Neuronal stem cell (in vitro differentiated cells): ENCODE measurements at regions not wholly inside any gene's neighbourhood (a gene's known extent, or its start where the extent isn't known, plus 50 kb on each side); places are given as distances from the start of the nearest gene placed in this dataset.
"Not testable (repeated sequence)": the region's sequence is repeated elsewhere in the genome, so short reads cannot be mapped to it uniquely, and the experiment has no call there.

Source experiments
- DNase-seq: peaks from one replicate; pipeline ENCODE4 v3.0.0-alpha.2; 2013; ENCODE audit warnings: low spot score
- H2AFZ ChIP-seq: one replicate; pipeline ENCODE4 v1.6.1; 2013; ENCODE audit warnings: mild to moderate bottlenecking, low read length, inconsistent platforms
- H2AK5ac ChIP-seq: 2 replicates; pipeline ENCODE4 v1.6.1; 2013; ENCODE audit warnings: low read depth, mild to moderate bottlenecking, inconsistent platforms, low read length, moderate library complexity, mixed read lengths
- H2BK120ac ChIP-seq: 2 replicates; pipeline ENCODE4 v1.6.1; 2013; ENCODE audit warnings: low read depth, mild to moderate bottlenecking, inconsistent platforms, low read length, moderate library complexity, mixed read lengths
- H2BK12ac ChIP-seq: one replicate; pipeline ENCODE4 v1.6.1; 2013; ENCODE audit warnings: low read length, inconsistent platforms
- H2BK15ac ChIP-seq: 2 replicates; pipeline ENCODE4 v1.6.1; 2013; ENCODE audit warnings: mild to moderate bottlenecking, low read length, inconsistent platforms, mixed read lengths
- H2BK5ac ChIP-seq: one replicate; pipeline ENCODE4 v1.6.1; 2013; ENCODE audit warnings: inconsistent platforms, mild to moderate bottlenecking, low read length, moderate library complexity
- H3K14ac ChIP-seq: one replicate; pipeline ENCODE4 v1.6.1; 2013; ENCODE audit warnings: low read length, inconsistent platforms
- H3K18ac ChIP-seq: 2 replicates; pipeline ENCODE4 v1.6.1; 2013; ENCODE audit warnings: low read length, inconsistent platforms
- H3K23ac ChIP-seq: 2 replicates; pipeline ENCODE4 v1.6.1; 2013; ENCODE audit warnings: low read depth, mild to moderate bottlenecking, mixed read lengths, low read length, inconsistent platforms; ENCODE audit not compliant: poor library complexity
- H3K27ac ChIP-seq: replicated peaks from 3 replicates; pipeline ENCODE4 v1.5.1; 2013; ENCODE audit warnings: low read length, inconsistent platforms
- H3K27me3 ChIP-seq, 3 experiments: 2 replicates each; pipeline ENCODE4 v1.6.1; 2013; ENCODE audit warnings: low read length in 3 of 3, mild to moderate bottlenecking in 2 of 3, inconsistent platforms in 1 of 3, low read depth in 1 of 3, mixed read lengths in 1 of 3, moderate library complexity in 1 of 3; ENCODE audit not compliant: control insufficient read depth in 3 of 3, insufficient read depth in 3 of 3
- H3K36me3 ChIP-seq, 2 donors: replicated peaks in 1 of 2; 2 replicates each; pipeline ENCODE4 v1.6.1; 2013; ENCODE audit warnings: low read length in 2 of 2; ENCODE audit not compliant: control insufficient read depth in 2 of 2, insufficient read depth in 2 of 2
- H3K4ac ChIP-seq: 2 replicates; pipeline ENCODE4 v1.6.1; 2013; ENCODE audit warnings: inconsistent platforms, mild to moderate bottlenecking, low read length, moderate library complexity
- H3K4me1 ChIP-seq, 2 donors: 1 replicate in 1 of 2; 2 replicates in 1 of 2; pipeline ENCODE4 v1.6.1; 2013; ENCODE audit warnings: low read length in 2 of 2, low read depth in 1 of 2; ENCODE audit not compliant: control insufficient read depth in 2 of 2, insufficient read depth in 1 of 2
- H3K4me2 ChIP-seq: one replicate; pipeline ENCODE4 v1.6.1; 2013; ENCODE audit warnings: mild to moderate bottlenecking, low read length, inconsistent platforms; ENCODE audit not compliant: insufficient read depth, poor library complexity, severe bottlenecking
- H3K4me3 ChIP-seq, 2 donors: 2 replicates each; pipeline ENCODE4 v1.5.1; 2013; ENCODE audit warnings: low read length in 2 of 2, mild to moderate bottlenecking in 2 of 2, inconsistent platforms in 1 of 2, moderate library complexity in 1 of 2
- H3K79me1 ChIP-seq: one replicate; pipeline ENCODE4 v1.6.1; 2013; ENCODE audit warnings: low read depth, mild to moderate bottlenecking, inconsistent platforms, low read length, moderate library complexity
- H3K9ac ChIP-seq: one replicate; pipeline ENCODE4 v1.6.1; 2013; ENCODE audit warnings: mild to moderate bottlenecking, low read depth, low read length, inconsistent platforms; ENCODE audit not compliant: poor library complexity
- H3K9me3 ChIP-seq, 2 donors: replicated peaks in 1 of 2; 2 replicates each; pipeline versions ENCODE3 to v1.6.1; 2013; ENCODE audit warnings: low read length in 2 of 2, mild to moderate bottlenecking in 2 of 2, inconsistent platforms in 1 of 2, low read depth in 1 of 2, mixed read lengths in 1 of 2, moderate library complexity in 1 of 2; ENCODE audit not compliant: control insufficient read depth in 2 of 2, insufficient read depth in 1 of 2
- H4K8ac ChIP-seq: one replicate; pipeline ENCODE4 v1.6.1; 2013; ENCODE audit warnings: low read depth, mild to moderate bottlenecking, inconsistent platforms, low read length, moderate library complexity
- H4K91ac ChIP-seq: one replicate; pipeline ENCODE4 v1.6.1; 2013; ENCODE audit warnings: low read length, low read depth, mild to moderate bottlenecking, inconsistent platforms; ENCODE audit not compliant: poor library complexity
- WGBS, 2 donors: extraction: QIAGEN DNeasy Blood & Tissue Kit; methylation state at CpG; one replicate each; pipeline ENCODE4 v1.1.7; 2013; ENCODE audit warnings: missing lambda C conversion rate in 2 of 2, mixed read lengths in 1 of 2; ENCODE audit not compliant: insufficient read length in 2 of 2, insufficient replicate concordance in 1 of 2; ENCODE audit errors: extremely low coverage in 2 of 2; 5-methylcytosine and 5-hydroxymethylcytosine counted together

DNA sequence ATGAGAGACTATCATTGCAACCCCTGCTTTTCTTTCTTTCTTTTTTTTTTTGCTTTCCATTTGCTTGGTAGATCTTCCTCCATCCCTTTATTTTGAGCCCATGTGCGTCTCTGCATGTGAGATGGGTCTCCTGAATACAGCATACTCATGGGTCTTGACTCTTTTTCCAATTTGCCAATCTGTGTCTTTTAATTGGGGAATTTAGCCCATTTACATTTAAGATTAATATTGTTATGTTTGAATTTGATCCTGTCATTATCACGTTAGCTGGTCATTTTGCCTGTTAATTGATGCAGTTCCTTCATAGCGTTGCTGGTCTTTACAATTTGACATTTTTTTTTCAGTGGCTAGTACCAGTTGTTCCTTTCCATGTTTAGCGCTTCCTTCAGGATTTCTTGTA, 211.5 kb upstream of the SLC38A2 start:
- H3K36me3 ChIP-seq, H3K18ac ChIP-seq, H3K23ac ChIP-seq, H2BK15ac ChIP-seq, H4K8ac ChIP-seq, H2BK120ac ChIP-seq, H3K9me3 ChIP-seq, H3K4me3 ChIP-seq, H3K4me1 ChIP-seq, H2BK5ac ChIP-seq, H3K9ac ChIP-seq, H3K4me2 ChIP-seq, H2AFZ ChIP-seq, H2AK5ac ChIP-seq, H2BK12ac ChIP-seq, H3K27ac ChIP-seq, H3K27me3 ChIP-seq, H3K79me1 ChIP-seq, H4K91ac ChIP-seq, H3K4ac ChIP-seq, H3K14ac ChIP-seq, DNase-seq: not testable (repeated sequence)
- no CpG with 5 or more reads among the region's 4 CpGs for WGBS, 2 donors

DNA sequence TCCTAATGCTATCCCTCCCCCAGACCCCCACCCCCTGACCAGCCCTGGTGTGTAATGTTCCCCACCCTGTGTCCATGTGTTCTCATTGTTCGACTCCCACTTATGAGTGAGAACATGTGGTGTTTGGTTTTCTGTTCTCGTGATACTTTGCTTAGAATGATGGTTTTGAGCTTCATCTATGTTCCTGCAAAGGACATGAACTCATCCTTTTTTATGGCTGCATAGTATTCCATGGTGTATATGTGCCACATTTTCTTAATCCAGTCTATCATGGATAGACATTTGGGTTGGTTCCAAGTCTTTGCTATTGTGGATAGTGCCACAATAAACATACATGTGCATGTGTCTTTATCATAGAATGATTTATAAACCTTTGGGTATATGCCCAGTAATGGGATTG, 209.4 kb upstream of the SLC38A2 start:
- not testable (repeated sequence) for H3K9ac ChIP-seq, H2BK120ac ChIP-seq, DNase-seq, H2BK15ac ChIP-seq, H3K27me3 ChIP-seq, H3K27ac ChIP-seq, H3K9me3 ChIP-seq, H3K4me2 ChIP-seq, H4K8ac ChIP-seq, H3K4me1 ChIP-seq, H3K4me3 ChIP-seq, H2BK5ac ChIP-seq, H3K4ac ChIP-seq, H3K36me3 ChIP-seq, H3K18ac ChIP-seq, H3K79me1 ChIP-seq, H4K91ac ChIP-seq, H3K23ac ChIP-seq, H2BK12ac ChIP-seq, H3K14ac ChIP-seq, H2AFZ ChIP-seq, H2AK5ac ChIP-seq
- WGBS, 2 donors = no CpG with 5 or more reads among the region's 2 CpGs

DNA sequence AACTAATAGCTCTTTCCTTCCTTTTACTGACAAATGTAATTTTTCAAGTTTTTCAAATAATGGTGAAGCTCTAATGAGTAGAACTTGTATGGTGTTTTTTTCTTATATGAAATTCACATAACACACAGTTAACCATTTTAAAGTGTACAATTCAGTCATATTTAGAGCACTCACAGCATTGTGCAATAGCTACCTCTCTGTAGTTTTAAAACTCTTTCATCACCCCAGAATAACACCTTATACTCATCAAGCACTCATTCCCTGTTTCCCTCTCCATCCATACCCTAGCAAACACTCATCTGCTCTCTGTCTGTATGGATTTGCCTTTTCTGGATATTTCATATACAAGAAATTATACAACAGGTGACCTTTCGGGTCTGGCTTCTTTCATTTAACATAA, 207.9 kb upstream of the SLC38A2 start:
- H2BK12ac ChIP-seq = no peak overlapping the region

DNA sequence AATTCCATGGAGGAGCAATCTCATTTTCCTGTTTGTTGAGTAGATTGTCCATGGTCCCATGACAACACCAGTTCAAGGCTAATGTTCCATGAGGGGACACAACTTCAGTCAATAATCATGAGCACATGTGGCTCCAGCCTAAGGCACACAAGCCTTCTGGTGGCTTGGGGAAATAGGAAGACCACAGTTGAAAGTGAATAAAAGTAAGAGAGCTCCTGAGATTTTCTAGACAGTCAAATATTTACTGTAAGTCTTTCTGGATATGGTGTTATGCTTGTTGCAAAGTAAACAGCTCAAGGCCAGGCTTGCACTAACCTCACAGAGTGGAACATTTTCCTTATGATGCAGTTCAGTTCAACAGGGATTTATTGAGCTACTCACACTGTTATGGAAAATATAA, 206.9 kb upstream of the SLC38A2 start:
- no peak overlapping the region for H3K18ac ChIP-seq
- H3K36me3 ChIP-seq = no peaks in the 10 kb centered on the region
- H2BK15ac ChIP-seq = no peak overlapping the region
- no peak overlapping the region for H3K4ac ChIP-seq
- peaks cover 0 to 3% of the 10 kb centered on the region in 2 donors for H3K9me3 ChIP-seq
- H3K27ac ChIP-seq = no peak overlapping the region
- DNase-seq = no peak
- peaks cover 0 to 4% of the 10 kb centered on the region in 2 donors for H3K4me1 ChIP-seq
- no peak overlapping the region for H2AK5ac ChIP-seq
- H4K8ac ChIP-seq = no peak overlapping the region
- no peak overlapping the region for H2AFZ ChIP-seq
- no peak overlapping the region for H4K91ac ChIP-seq
- H3K9ac ChIP-seq = no peak overlapping the region
- H2BK120ac ChIP-seq = no peak overlapping the region
- no peaks in the 10 kb centered on the region for H3K79me1 ChIP-seq
- H3K14ac ChIP-seq = no peak overlapping the region
- H3K27me3 ChIP-seq = no peaks in the 10 kb centered on the region
- H2BK12ac ChIP-seq = no peak overlapping the region
- no peak overlapping the region for H3K4me2 ChIP-seq
- H2BK5ac ChIP-seq = no peak overlapping the region
- H3K23ac ChIP-seq = no peak overlapping the region
- H3K4me3 ChIP-seq = no peak overlapping the region

More for the DNA sequence above, 207.9 kb upstream of the SLC38A2 start:
- H3K36me3 ChIP-seq = no peaks in the 10 kb centered on the region
- peaks cover 0 to 6% of the 10 kb centered on the region in 2 donors for H3K9me3 ChIP-seq
- no peak overlapping the region for H3K4ac ChIP-seq
- no peak overlapping the region for H2AFZ ChIP-seq
- no CpG with 5 or more reads among the region's 1 CpG for WGBS, 2 donors
- no peak overlapping the region for H3K4me2 ChIP-seq
- H3K9ac ChIP-seq = no peak overlapping the region
- H3K27me3 ChIP-seq = no peaks in the 10 kb centered on the region
- no peak for DNase-seq
- H2BK120ac ChIP-seq = no peak overlapping the region
- H4K91ac ChIP-seq = no peak overlapping the region
- H4K8ac ChIP-seq = no peak overlapping the region
- peaks cover 0 to 4% of the 10 kb centered on the region in 2 donors for H3K4me1 ChIP-seq
- no peak overlapping the region for H2AK5ac ChIP-seq
- no peak overlapping the region for H3K27ac ChIP-seq
- no peaks in the 10 kb centered on the region for H3K79me1 ChIP-seq
- H3K18ac ChIP-seq = no peak overlapping the region
- H2BK5ac ChIP-seq = no peak overlapping the region
- H3K14ac ChIP-seq = no peak overlapping the region
- H2BK15ac ChIP-seq = no peak overlapping the region
- H3K4me3 ChIP-seq = no peak overlapping the region
- no peak overlapping the region for H3K23ac ChIP-seq
